ENCODE measurements at regions not wholly inside any gene's neighbourhood (a gene's known extent, or its start where the extent isn't known, plus 50 kb on each side); places are given as distances from the start of the nearest gene placed in this dataset.

DNA sequence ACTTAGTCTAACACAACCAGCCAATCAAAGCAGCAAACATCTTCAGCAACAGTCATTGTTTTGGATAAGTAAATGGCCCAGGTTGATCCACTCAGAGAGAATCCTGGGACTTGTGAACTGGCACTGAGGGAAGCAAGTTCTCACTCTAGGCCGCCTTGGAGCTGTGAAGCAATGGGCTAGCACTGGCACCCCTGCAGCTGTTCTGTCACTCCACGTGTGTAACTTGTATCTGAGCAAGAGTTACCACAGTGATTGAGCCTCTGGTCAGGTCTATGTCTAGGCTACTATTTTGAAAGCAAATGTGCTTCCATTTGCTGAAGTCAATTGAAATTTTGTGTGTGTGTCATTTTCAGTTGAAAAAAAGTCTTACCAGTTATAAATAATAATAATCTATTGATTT is 57.2 kb upstream of the HS3ST1 start:
- Histone ChIP-seq H4K20me1 (ENCODE audit: insufficient read depth) (no peaks in the 10 kb centered on the region), H3K9ac (no peak overlapping the region), H3K27me3 (ENCODE audit: insufficient read depth, low read depth) (no peaks in the 10 kb centered on the region), H3K4me3 (IDR thresholded peaks at IDR 0.05; ENCODE audit: insufficient read depth, low read depth, low read length) (no peak overlapping the region), H3K79me2 (ENCODE audit: insufficient read depth, low read depth) (no peaks in the 10 kb centered on the region), H3K36me3 (ENCODE audit: insufficient read depth) (no peaks in the 10 kb centered on the region), H2AFZ (ENCODE audit: low read depth) (no peak overlapping the region), H3K27ac (no peak overlapping the region), H3K4me2 (no peak overlapping the region), H3K4me1 (ENCODE audit: low read depth, poor library complexity, severe bottlenecking) (peaks cover 12% of the 10 kb centered on the region)
- TF ChIP-seq, protein P1, sequence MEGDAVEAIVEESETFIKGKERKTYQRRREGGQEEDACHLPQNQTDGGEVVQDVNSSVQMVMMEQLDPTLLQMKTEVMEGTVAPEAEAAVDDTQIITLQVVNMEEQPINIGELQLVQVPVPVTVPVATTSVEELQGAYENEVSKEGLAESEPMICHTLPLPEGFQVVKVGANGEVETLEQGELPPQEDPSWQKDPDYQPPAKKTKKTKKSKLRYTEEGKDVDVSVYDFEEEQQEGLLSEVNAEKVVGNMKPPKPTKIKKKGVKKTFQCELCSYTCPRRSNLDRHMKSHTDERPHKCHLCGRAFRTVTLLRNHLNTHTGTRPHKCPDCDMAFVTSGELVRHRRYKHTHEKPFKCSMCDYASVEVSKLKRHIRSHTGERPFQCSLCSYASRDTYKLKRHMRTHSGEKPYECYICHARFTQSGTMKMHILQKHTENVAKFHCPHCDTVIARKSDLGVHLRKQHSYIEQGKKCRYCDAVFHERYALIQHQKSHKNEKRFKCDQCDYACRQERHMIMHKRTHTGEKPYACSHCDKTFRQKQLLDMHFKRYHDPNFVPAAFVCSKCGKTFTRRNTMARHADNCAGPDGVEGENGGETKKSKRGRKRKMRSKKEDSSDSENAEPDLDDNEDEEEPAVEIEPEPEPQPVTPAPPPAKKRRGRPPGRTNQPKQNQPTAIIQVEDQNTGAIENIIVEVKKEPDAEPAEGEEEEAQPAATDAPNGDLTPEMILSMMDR (conservative IDR thresholded peaks at IDR 0.05; ENCODE audit: low read depth, low read length) = no peak

DNA sequence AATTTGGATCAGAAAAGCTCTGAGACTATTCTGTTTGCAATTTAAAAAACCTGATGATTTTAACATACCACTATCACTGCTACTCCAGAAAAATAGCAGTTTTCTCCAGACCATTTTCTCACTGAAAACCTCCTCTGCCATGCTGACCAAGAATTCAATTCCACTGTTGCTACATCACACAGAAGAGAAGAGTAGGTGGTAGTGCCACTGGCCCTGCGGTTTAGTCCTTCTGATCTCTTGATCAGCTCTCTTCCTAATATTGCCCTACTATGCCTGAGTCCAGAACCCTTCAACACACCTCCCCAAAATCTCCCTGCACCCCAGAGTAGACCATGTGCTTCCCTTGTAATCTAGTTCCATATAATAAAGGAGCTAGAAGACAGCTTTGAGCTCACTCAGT is 55.8 kb upstream of the HS3ST1 start:
- Histone ChIP-seq H3K9ac (no peak overlapping the region), H3K36me3 (ENCODE audit: insufficient read depth) (no peaks in the 10 kb centered on the region), H3K27ac (no peak overlapping the region), H2AFZ (ENCODE audit: low read depth) (no peak overlapping the region), H3K79me2 (ENCODE audit: insufficient read depth, low read depth) (no peaks in the 10 kb centered on the region), H3K4me3 (IDR thresholded peaks at IDR 0.05; ENCODE audit: insufficient read depth, low read depth, low read length) (no peak overlapping the region), H3K4me2 (no peak overlapping the region), H4K20me1 (ENCODE audit: insufficient read depth) (no peaks in the 10 kb centered on the region), H3K4me1 (ENCODE audit: low read depth, poor library complexity, severe bottlenecking) (peaks cover 12% of the 10 kb centered on the region), H3K27me3 (ENCODE audit: insufficient read depth, low read depth) (no peaks in the 10 kb centered on the region)
- TF ChIP-seq, protein P1 (conservative IDR thresholded peaks at IDR 0.05; ENCODE audit: low read depth, low read length) = no peak

DNA sequence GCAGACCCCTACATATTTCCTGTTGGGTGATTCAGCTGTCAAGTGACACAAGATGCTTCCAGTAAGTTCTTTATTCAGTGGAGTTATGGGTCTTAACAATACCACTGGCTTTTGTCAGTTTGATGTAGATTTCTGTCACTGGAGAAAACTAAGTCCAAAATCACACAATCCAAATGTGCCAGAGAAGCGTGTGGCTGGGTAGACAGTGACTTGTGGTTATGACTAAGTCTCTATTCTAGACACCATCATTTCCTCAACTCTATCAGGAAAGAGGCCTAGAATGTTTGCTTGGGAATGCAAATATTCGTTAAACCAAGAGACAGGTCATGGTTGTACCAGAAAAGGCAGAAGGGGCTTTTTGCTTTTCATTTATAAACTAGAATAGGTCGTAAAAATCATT is 54.4 kb upstream of the HS3ST1 start:
- H4K20me1 ChIP-seq (ENCODE audit: insufficient read depth) = no peaks in the 10 kb centered on the region

DNA sequence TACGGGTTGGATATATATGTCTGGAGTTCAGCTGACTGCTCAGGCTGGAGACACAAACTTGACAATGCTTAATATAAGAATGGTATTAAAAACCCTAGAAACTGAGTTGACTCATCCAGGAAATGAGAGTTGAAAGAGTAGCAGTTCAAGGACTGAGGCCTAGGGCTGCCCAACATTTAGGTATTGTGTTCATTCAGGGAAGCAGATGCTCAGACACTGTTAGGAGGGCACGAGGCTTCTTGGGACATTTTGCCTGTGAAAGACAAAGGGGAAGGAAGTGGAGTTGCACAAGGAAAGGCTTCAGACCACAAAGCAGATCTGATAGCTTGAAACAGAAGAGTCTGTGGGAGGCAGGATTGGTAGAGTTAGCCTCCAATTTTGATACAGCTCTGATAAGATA is 52.0 kb upstream of the HS3ST1 start:
- Histone ChIP-seq H3K79me2 (ENCODE audit: insufficient read depth, low read depth) (no peaks in the 10 kb centered on the region), H4K20me1 (ENCODE audit: insufficient read depth) (no peaks in the 10 kb centered on the region), H3K4me1 (ENCODE audit: low read depth, poor library complexity, severe bottlenecking) (no peaks in the 10 kb centered on the region), H3K27me3 (ENCODE audit: insufficient read depth, low read depth) (no peaks in the 10 kb centered on the region), H3K27ac (no peak overlapping the region), H3K36me3 (ENCODE audit: insufficient read depth) (no peaks in the 10 kb centered on the region), H2AFZ (ENCODE audit: low read depth) (no peak overlapping the region), H3K4me3 (IDR thresholded peaks at IDR 0.05; ENCODE audit: insufficient read depth, low read depth, low read length) (no peak overlapping the region), H3K4me2 (no peak overlapping the region), H3K9ac (no peak overlapping the region)
- TF ChIP-seq, protein P1 (conservative IDR thresholded peaks at IDR 0.05; ENCODE audit: low read depth, low read length) = no peak

More for the DNA sequence above, 54.4 kb upstream of the HS3ST1 start:
- Histone ChIP-seq H3K4me1 (ENCODE audit: low read depth, poor library complexity, severe bottlenecking) (peaks cover 10% of the 10 kb centered on the region), H3K79me2 (ENCODE audit: insufficient read depth, low read depth) (no peaks in the 10 kb centered on the region), H3K27me3 (ENCODE audit: insufficient read depth, low read depth) (no peaks in the 10 kb centered on the region), H3K4me3 (IDR thresholded peaks at IDR 0.05; ENCODE audit: insufficient read depth, low read depth, low read length) (no peak overlapping the region), H3K27ac (no peak overlapping the region), H3K36me3 (ENCODE audit: insufficient read depth) (no peaks in the 10 kb centered on the region), H3K4me2 (no peak overlapping the region), H2AFZ (ENCODE audit: low read depth) (no peak overlapping the region), H3K9ac (no peak overlapping the region)
- TF ChIP-seq, protein P1 (conservative IDR thresholded peaks at IDR 0.05; ENCODE audit: low read depth, low read length) = no peak

Data from KMS-11 (cell line).